ENCODE measurements at regions not wholly inside any gene's neighbourhood (a gene's known extent, or its start where the extent isn't known, plus 50 kb on each side); places are given as distances from the start of the nearest gene placed in this dataset.

DNA sequence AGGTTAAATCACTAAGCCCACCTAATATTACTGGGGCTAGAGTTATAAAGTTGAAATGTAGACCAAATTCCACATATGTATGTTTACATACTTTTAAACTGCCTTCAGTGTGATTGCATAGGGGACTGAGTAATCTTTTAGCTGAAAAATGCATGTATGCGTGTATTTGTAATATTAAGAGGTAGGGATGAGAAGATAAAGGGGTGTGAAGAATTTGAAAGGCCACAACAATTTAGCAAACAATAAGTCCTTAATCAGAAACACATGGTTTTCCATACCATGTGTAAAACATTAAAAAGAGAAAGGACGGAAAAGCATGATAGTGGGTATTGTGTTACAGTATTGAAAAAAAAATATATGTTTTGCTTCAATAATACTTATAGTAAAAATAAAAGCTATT, 919.9 kb upstream of the FLRT2 start:
- 84 to 87% methylated on average over 2 of the region's 2 CpGs for WGBS, 2 donors
- H3K9ac ChIP-seq (ENCODE audit: insufficient read depth in 1 of 2, low read length in 2 of 2), result no peak overlapping the region
- H3K36me3 ChIP-seq (ENCODE audit: control insufficient read depth in 4 of 4, insufficient read depth in 4 of 4, low read length in 4 of 4), result no peaks in the 10 kb centered on the region
- no peak overlapping the region for H3K27ac ChIP-seq (ENCODE audit: low read depth in 1 of 2, low read length in 1 of 2)
- H3K27me3 ChIP-seq (ENCODE audit: control insufficient read depth in 3 of 3, insufficient read depth in 3 of 3, low read length in 2 of 3), result no peaks in the 10 kb centered on the region
- no peaks in the 10 kb centered on the region for H3K4me1 ChIP-seq (ENCODE audit: control insufficient read depth in 5 of 5, insufficient read depth in 5 of 5, low read length in 5 of 5)
- DNase-seq (no peak), ATAC-seq (ENCODE audit: insufficient read depth, low FRiP score) (no peak)
- H3K4me3 ChIP-seq, result no peak overlapping the region
- TF ChIP-seq, protein P1, sequence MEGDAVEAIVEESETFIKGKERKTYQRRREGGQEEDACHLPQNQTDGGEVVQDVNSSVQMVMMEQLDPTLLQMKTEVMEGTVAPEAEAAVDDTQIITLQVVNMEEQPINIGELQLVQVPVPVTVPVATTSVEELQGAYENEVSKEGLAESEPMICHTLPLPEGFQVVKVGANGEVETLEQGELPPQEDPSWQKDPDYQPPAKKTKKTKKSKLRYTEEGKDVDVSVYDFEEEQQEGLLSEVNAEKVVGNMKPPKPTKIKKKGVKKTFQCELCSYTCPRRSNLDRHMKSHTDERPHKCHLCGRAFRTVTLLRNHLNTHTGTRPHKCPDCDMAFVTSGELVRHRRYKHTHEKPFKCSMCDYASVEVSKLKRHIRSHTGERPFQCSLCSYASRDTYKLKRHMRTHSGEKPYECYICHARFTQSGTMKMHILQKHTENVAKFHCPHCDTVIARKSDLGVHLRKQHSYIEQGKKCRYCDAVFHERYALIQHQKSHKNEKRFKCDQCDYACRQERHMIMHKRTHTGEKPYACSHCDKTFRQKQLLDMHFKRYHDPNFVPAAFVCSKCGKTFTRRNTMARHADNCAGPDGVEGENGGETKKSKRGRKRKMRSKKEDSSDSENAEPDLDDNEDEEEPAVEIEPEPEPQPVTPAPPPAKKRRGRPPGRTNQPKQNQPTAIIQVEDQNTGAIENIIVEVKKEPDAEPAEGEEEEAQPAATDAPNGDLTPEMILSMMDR (IDR thresholded peaks at IDR 0.05; ENCODE audit: control extremely low read depth, extremely low read depth), result no peak
- H3K9me3 ChIP-seq (ENCODE audit: control insufficient read depth in 4 of 4, insufficient read depth in 3 of 4, low read length in 3 of 4), result no peaks in the 10 kb centered on the region

DNA sequence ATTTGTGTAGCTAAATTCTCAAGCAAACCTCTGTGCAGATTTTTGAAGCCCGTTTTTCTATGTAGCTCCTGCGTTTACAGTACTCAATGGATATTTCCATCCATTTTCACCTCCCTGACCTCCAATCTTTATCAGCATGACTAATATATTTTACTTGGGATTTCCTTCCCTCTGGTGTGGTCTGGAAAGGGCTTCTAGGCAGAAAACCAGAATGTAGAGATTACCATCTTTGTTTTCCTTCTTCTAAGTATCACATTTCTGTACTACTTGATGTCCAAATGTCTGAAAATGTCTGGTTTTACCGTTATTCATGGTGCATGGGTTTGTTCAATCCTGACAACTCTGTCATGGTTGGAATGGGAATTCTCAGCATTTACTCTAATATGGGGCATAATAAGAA, 907.6 kb upstream of the FLRT2 start:
- Histone ChIP-seq H3K27ac (ENCODE audit: low read depth in 1 of 2, low read length in 1 of 2) (no peak overlapping the region), H3K9ac (ENCODE audit: insufficient read depth in 1 of 2, low read length in 2 of 2) (no peak overlapping the region), H3K27me3 (ENCODE audit: control insufficient read depth in 3 of 3, insufficient read depth in 3 of 3, low read length in 2 of 3) (no peaks in the 10 kb centered on the region), H3K4me3 (no peak overlapping the region), H3K4me1 (ENCODE audit: control insufficient read depth in 5 of 5, insufficient read depth in 5 of 5, low read length in 5 of 5) (no peaks in the 10 kb centered on the region), H3K36me3 (ENCODE audit: control insufficient read depth in 4 of 4, insufficient read depth in 4 of 4, low read length in 4 of 4) (no peaks in the 10 kb centered on the region), H3K9me3 (ENCODE audit: control insufficient read depth in 4 of 4, insufficient read depth in 3 of 4, low read length in 3 of 4) (no peaks in the 10 kb centered on the region)
- DNase-seq (no peak), ATAC-seq (ENCODE audit: insufficient read depth, low FRiP score) (no peak)
- WGBS, 2 donors, result 60 to 66% methylated on average over 3 of the region's 3 CpGs
- TF ChIP-seq, protein P1 (IDR thresholded peaks at IDR 0.05; ENCODE audit: control extremely low read depth, extremely low read depth), result no peak

DNA sequence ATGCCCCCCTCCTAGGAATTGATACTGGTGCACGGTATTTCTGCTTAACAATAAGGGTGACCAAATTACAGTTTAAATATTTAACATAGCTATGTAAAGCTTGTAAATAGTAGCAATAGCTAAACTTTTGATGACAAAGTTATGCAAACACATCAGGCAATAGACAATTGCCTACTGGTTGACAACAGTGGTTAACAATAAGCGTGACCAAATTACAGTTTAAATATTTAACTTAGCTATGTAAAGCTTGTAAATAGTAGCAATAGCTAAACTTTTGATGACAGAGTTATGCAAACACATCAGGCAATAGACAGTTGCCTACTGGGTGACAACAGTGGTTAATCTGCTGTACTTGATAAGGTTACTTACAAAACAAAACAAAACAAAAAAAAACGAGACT, 886.5 kb upstream of the FLRT2 start:
- H3K9ac ChIP-seq (ENCODE audit: insufficient read depth in 1 of 2, low read length in 2 of 2), result no peak overlapping the region
- no peak overlapping the region for H3K27ac ChIP-seq (ENCODE audit: low read depth in 1 of 2, low read length in 1 of 2)
- WGBS, 2 donors, result 51 to 73% methylated on average over 3 of the region's 3 CpGs
- ATAC-seq (ENCODE audit: insufficient read depth, low FRiP score) (no peak), DNase-seq (no peak)
- TF ChIP-seq, protein P1 (IDR thresholded peaks at IDR 0.05; ENCODE audit: control extremely low read depth, extremely low read depth), result no peak
- no peak overlapping the region for H3K4me3 ChIP-seq
- H3K4me1 ChIP-seq (ENCODE audit: control insufficient read depth in 5 of 5, insufficient read depth in 5 of 5, low read length in 5 of 5), result peaks cover 0 to 12% (median 0%) of the 10 kb centered on the region in 5 donors
- no peaks in the 10 kb centered on the region for H3K36me3 ChIP-seq (ENCODE audit: control insufficient read depth in 4 of 4, insufficient read depth in 4 of 4, low read length in 4 of 4)
- no peaks in the 10 kb centered on the region for H3K27me3 ChIP-seq (ENCODE audit: control insufficient read depth in 3 of 3, insufficient read depth in 3 of 3, low read length in 2 of 3)
- no peaks in the 10 kb centered on the region for H3K9me3 ChIP-seq (ENCODE audit: control insufficient read depth in 4 of 4, insufficient read depth in 3 of 4, low read length in 3 of 4)

DNA sequence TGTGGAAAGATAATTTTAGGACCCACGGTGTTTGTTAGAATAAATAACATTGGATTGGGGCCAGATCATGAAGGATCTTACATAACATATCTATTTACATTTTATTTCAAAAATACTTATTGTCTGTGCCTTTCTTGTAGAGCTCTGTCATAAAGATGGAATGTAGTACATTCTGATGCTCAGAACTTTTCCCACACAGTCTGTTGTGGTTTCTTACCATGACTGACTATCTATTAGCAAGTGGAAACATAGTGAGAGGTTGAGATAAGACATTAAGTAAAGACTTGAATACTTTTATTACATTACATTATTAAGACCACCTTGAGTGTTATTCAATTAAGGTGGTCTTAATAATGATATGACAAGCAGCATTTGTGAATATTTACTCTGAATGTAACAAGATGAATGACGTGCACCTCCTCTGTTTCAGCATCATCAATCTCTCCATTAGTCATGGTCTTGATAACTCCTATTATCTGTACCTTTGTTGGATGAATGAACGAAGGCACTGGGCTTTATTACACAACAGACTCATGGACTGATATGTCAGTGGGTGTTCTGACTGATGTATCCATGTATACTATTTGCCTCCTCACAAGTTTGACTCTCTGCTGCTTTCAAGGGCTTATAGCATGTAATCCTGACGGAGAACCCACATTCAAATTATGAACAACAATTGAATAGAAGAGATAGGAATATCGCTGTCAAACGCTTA, 883.0 kb upstream of the FLRT2 start:
- ATAC-seq (ENCODE audit: insufficient read depth, low FRiP score), result no peak
- Histone ChIP-seq H3K9me3 (ENCODE audit: control insufficient read depth in 4 of 4, insufficient read depth in 3 of 4, low read length in 3 of 4) (peaks cover 0 to 6% (median 0%) of the 10 kb centered on the region in 4 donors), H3K27ac (ENCODE audit: low read depth in 1 of 2, low read length in 1 of 2) (no peak overlapping the region), H3K27me3 (ENCODE audit: control insufficient read depth in 3 of 3, insufficient read depth in 3 of 3, low read length in 2 of 3) (no peaks in the 10 kb centered on the region), H3K36me3 (ENCODE audit: control insufficient read depth in 4 of 4, insufficient read depth in 4 of 4, low read length in 4 of 4) (no peaks in the 10 kb centered on the region), H3K9ac (ENCODE audit: insufficient read depth in 1 of 2, low read length in 2 of 2) (no peak overlapping the region), H3K4me1 (ENCODE audit: control insufficient read depth in 5 of 5, insufficient read depth in 5 of 5, low read length in 5 of 5) (no peaks in the 10 kb centered on the region), H3K4me3 (no peak overlapping the region)
- no peak for DNase-seq
- TF ChIP-seq, protein P1 (IDR thresholded peaks at IDR 0.05; ENCODE audit: control extremely low read depth, extremely low read depth), result no peak
- 75 to 86% methylated on average over 6 of the region's 6 CpGs for WGBS, 2 donors
